SK-N-MC (cell line): ENCODE measurements at regions not wholly inside any gene's neighbourhood (a gene's known extent, or its start where the extent isn't known, plus 50 kb on each side); places are given as distances from the start of the nearest gene placed in this dataset.
"Not testable (repeated sequence)": the region's sequence is repeated elsewhere in the genome, so short reads cannot be mapped to it uniquely, and the experiment has no call there.

Source experiments
- EZH2 ChIP-seq: fragments of 200-600 bp; sonication (generic); IDR thresholded peaks from one replicate; pipeline ENCODE4 v1.6.1; 2017; ENCODE audit warnings: antibody characterized with exemption
- FOXP2 ChIP-seq: optimal IDR thresholded peaks from 2 replicates; pipeline ENCODE3; 2011; ENCODE audit warnings: mild to moderate bottlenecking, moderate library complexity; ENCODE audit not compliant: insufficient read depth; ENCODE audit errors: extremely low read length, control extremely low read depth
- POLR2AphosphoS5 ChIP-seq: IDR thresholded peaks from 2 replicates; pipeline ENCODE4 v1.6.1; 2012; ENCODE audit warnings: mild to moderate bottlenecking, low read depth, low read length, borderline replicate concordance

- TF ChIP-seq EZH2, POLR2AphosphoS5, FOXP2: not testable (repeated sequence)
Observed at GRCh38 chr10:65670596-65670995, 1255.2 kb upstream of the LRRTM3 start.
